ENCODE measurements at regions not wholly inside any gene's neighbourhood (a gene's known extent, or its start where the extent isn't known, plus 50 kb on each side); places are given as distances from the start of the nearest gene placed in this dataset.
"Not testable (repeated sequence)": the region's sequence is repeated elsewhere in the genome, so short reads cannot be mapped to it uniquely, and the experiment has no call there.

GRCh38 chr20:30669330-30670029, 588.0 kb upstream of the DEFB115 start:
- DNase-seq (ENCODE audit: low read depth) = not testable (repeated sequence)

GRCh38 chr20:30671120-30671519, 586.3 kb upstream of the DEFB115 start:
- DNase-seq (ENCODE audit: low read depth) = not testable (repeated sequence)

- DNase-seq (ENCODE audit: low read depth) = not testable (repeated sequence)
These were observed 581.4 kb upstream of the DEFB115 start for GRCh38 chr20:30675988-30676564.

DNA sequence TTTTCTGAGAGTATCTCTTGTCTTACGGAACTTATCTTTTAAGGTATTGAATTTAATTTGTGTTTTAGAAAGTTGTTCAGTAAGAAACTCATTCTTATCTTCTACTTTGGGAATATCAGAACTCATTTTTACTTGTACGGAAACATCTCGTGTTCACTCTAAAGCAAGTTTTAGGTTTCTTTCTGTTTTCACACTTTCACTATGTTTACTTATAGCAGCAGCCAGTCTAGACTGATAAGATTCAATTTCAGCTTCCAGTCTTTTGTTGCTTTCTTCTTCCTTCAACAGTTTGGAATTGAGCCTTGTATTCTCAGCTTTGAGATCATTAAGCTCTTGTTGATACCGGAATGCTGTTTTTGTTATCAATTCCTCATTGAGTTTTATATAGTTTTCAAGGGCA, 575.2 kb upstream of the DEFB115 start:
- DNase-seq (ENCODE audit: low read depth) = not testable (repeated sequence)

DNA sequence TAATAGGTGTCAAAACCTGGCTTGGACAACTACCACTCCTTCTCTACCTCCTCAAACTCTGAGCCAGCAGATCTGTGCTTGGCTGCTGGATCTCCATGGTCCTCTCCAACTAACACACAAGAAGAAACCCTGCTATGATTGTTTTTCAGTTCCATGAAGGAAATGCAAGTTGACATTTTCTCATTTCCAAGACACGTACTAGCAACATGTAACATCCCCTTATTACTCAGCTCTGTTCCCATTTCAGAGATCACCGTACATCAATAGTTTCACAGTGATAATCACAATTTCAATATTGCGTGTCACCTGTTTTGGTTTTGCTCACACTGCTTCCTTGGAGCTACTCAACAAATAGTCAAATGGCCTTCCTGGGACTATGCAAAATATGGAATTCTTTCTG, 544.6 kb upstream of the DEFB115 start:
- DNase-seq (ENCODE audit: low read depth) = not testable (repeated sequence)

DNA sequence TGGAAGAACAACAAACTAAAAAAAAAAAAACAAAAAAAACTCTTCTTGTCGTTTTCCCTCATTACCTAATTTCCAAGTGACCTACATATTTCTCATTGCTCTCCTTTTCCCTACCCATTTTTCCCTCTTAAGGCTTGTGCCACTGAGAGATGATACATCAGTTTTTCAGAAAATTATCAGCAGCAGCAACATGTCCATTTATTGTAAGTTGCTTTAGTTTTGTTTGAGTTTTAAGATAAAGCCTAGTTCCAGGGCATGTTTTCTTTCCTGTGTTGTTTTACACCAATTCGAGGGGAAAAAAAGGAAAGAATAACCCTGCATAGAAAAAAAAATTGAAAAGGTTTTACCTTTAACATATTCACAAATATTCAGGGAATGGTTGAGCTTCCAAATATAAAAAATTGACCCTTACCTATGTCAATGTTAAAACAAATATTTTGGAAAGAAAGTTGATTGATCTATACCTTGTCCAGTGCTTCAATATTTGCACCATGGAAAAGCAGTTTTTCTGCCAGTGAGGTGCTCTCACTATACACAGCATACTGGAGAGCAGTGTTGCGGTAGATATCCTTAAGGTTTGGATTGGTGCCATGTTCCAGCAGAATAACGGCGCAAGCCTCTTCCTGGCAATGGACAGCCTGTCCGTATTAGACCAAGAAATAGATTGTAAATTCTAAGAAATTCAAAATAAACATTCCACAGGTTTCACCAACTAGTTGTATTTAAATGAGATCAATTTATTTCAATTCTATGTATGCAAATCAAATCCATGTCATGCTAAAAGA, 537.9 kb upstream of the DEFB115 start:
- not testable (repeated sequence) for DNase-seq (ENCODE audit: low read depth)

GRCh38 chr20:30723511-30723910, 534.0 kb upstream of the DEFB115 start:
- DNase-seq (ENCODE audit: low read depth) = not testable (repeated sequence)

DNA sequence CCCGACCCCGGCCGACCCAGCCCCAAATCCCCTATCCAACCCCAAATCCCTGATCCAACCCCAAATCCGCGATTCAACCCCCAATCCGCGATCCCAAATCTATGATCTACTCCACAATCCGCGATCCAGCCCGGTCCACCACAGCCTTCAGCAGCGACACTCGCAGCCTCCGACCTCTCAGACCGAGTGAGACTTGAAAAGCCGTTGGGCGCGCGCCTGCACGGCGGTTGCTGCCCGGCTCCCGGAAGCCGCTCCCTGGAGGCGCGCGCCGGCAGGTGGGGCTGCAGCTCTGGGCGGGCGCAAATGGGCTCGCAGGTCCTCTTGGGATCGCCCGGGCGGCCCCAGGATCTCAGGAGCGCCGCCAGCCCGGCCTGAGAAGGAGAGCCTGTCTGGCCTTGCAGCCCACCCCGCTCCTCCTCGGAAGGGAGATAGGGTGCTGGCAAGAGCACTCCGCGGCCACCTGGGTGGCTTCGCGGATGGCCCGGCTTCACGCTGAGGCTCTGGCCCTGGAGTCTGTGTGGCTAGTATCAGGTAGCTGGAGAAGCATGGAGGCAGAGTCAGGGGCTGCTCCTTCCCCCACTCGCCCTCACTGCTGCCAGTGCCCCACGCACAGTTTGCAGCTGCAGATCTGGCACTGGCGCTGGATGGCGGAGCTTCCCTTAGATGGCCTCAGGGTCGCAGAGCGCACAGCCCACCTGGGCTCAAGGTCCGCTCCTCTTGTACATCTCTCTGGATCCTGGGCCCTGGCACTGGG, 533.4 kb upstream of the DEFB115 start:
- not testable (repeated sequence) for DNase-seq (ENCODE audit: low read depth)

GRCh38 chr20:30724688-30725074, 532.8 kb upstream of the DEFB115 start:
- not testable (repeated sequence) for DNase-seq (ENCODE audit: low read depth)

DNA sequence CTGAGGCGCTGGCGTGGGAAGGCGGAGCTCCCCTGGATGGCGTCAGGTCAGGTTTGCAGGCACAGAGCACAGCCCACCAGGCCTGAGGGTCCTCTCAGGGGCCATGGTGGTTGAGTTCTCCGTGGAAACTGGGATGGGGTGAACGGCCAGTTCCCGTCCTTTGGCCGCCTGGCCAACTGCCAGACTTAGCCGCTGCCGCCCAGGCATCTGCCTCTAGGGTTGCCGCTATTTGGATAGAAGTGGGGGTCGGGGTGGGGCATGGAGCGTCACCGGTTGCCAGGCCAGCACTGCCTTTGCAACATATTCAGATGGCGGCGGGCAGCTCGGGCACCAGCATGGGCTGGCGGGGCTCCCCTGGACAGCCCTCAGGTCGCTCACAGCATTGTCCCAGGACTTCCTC, 532.3 kb upstream of the DEFB115 start:
- not testable (repeated sequence) for DNase-seq (ENCODE audit: low read depth)

GRCh38 chr20:30728271-30728885, 529.1 kb upstream of the DEFB115 start:
- not testable (repeated sequence) for DNase-seq (ENCODE audit: low read depth)

All from fibroblast of gingiva (primary cell).